ENCODE measurements at regions not wholly inside any gene's neighbourhood (a gene's known extent, or its start where the extent isn't known, plus 50 kb on each side); places are given as distances from the start of the nearest gene placed in this dataset.

DNA sequence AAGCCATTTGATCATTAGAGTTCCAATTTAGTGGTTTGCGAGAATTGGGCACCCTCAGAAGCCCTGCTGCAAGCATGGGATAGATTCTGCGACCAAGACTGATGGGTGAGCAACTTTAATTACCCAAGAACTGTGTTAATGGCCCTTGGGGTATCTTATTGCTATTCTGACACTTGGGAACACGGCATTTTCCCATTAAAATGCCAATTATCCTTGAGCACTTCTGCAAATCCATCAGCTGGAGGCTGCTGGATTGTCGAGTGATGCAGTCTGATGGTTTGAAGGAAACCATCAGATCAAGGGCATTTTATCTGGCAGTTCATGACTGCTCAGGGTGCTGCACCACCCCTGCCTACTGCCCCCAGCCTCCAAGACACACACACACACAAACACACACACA lies 183.6 kb upstream of the PROK2 start:
- no peaks in the 10 kb centered on the region for H3K4me1 ChIP-seq (ENCODE audit: insufficient read depth, low read length)
- no peaks in the 10 kb centered on the region for H3K27me3 ChIP-seq (ENCODE audit: insufficient read depth, low read length, poor library complexity, severe bottlenecking)
- POLR2A ChIA-PET, result no interaction called here

GRCh38 chr3:71966185-71966584 lies 181.2 kb upstream of the PROK2 start:
- no peak for DNase-seq
- ChIA-PET CTCF (no interaction called here), POLR2A (no interaction called here)
- H3K36me3 Mint-ChIP-seq, result no peaks in the 10 kb centered on the region
- H3K27ac ChIP-seq (ENCODE audit: low read depth, low read length), result no peak overlapping the region
- no peaks in the 10 kb centered on the region for H3K36me3 ChIP-seq (ENCODE audit: insufficient read depth, low read length)
- no peak overlapping the region for H3K4me3 ChIP-seq (ENCODE audit: low read length)
- H3K9me3 Mint-ChIP-seq, result no peaks in the 10 kb centered on the region
- H3K27me3 ChIP-seq (ENCODE audit: insufficient read depth, low read length, poor library complexity, severe bottlenecking), result no peaks in the 10 kb centered on the region
- H3K4me3 Mint-ChIP-seq, result no peak overlapping the region
- no peaks in the 10 kb centered on the region for H3K4me1 Mint-ChIP-seq
- no peaks in the 10 kb centered on the region for H3K4me1 ChIP-seq (ENCODE audit: insufficient read depth, low read length)
- no peak overlapping the region for H3K27ac Mint-ChIP-seq
- peaks cover 5 to 25% of the 10 kb centered on the region in 2 donors for H3K27me3 Mint-ChIP-seq
- H3K9me3 ChIP-seq (ENCODE audit: low read length), result no peaks in the 10 kb centered on the region

More for the DNA sequence above, 183.6 kb upstream of the PROK2 start:
- Histone ChIP-seq H3K36me3 (ENCODE audit: insufficient read depth, low read length) (no peaks in the 10 kb centered on the region), H3K4me3 (ENCODE audit: low read length) (no peak overlapping the region), H3K9me3 (ENCODE audit: low read length) (no peaks in the 10 kb centered on the region), H3K27ac (ENCODE audit: low read depth, low read length) (no peak overlapping the region)
- Mint-ChIP-seq H3K27me3 (peaks cover 8 to 33% of the 10 kb centered on the region in 2 donors), H3K36me3 (no peaks in the 10 kb centered on the region), H3K4me3 (no peak overlapping the region), H3K27ac (peak overlapping the region in 1 of 8 donors; percentile 22), H3K9me3 (no peaks in the 10 kb centered on the region), H3K4me1 (no peaks in the 10 kb centered on the region)
- CTCF ChIA-PET, result no interaction called here
- no peak for DNase-seq

GRCh38 chr3:71964170-71964569 lies 179.2 kb upstream of the PROK2 start:
- Histone ChIP-seq H3K36me3 (ENCODE audit: insufficient read depth, low read length) (no peaks in the 10 kb centered on the region), H3K4me1 (ENCODE audit: insufficient read depth, low read length) (no peaks in the 10 kb centered on the region), H3K27ac (ENCODE audit: low read depth, low read length) (no peak overlapping the region), H3K27me3 (ENCODE audit: insufficient read depth, low read length, poor library complexity, severe bottlenecking) (no peaks in the 10 kb centered on the region), H3K4me3 (ENCODE audit: low read length) (no peak overlapping the region), H3K9me3 (ENCODE audit: low read length) (no peaks in the 10 kb centered on the region)
- Mint-ChIP-seq H3K27me3 (peaks cover 5 to 25% of the 10 kb centered on the region in 2 donors), H3K27ac (no peak overlapping the region), H3K36me3 (no peaks in the 10 kb centered on the region), H3K4me3 (no peak overlapping the region), H3K9me3 (no peaks in the 10 kb centered on the region), H3K4me1 (no peaks in the 10 kb centered on the region)
- POLR2A ChIA-PET, result no interaction called here
- no peak for DNase-seq
- CTCF ChIA-PET, result no interaction called here

GRCh38 chr3:71962561-71963240 lies 177.8 kb upstream of the PROK2 start:
- no peak overlapping the region for H3K27ac Mint-ChIP-seq
- Histone ChIP-seq H3K27ac (ENCODE audit: low read depth, low read length) (no peak overlapping the region), H3K9me3 (ENCODE audit: low read length) (no peaks in the 10 kb centered on the region), H3K27me3 (ENCODE audit: insufficient read depth, low read length, poor library complexity, severe bottlenecking) (no peaks in the 10 kb centered on the region), H3K36me3 (ENCODE audit: insufficient read depth, low read length) (no peaks in the 10 kb centered on the region), H3K4me1 (ENCODE audit: insufficient read depth, low read length) (no peaks in the 10 kb centered on the region), H3K4me3 (ENCODE audit: low read length) (no peak overlapping the region)
- ChIA-PET POLR2A (no interaction called here), CTCF (no interaction called here)
- H3K9me3 Mint-ChIP-seq, result no peaks in the 10 kb centered on the region
- H3K4me1 Mint-ChIP-seq, result no peaks in the 10 kb centered on the region
- peaks cover 5 to 25% of the 10 kb centered on the region in 2 donors for H3K27me3 Mint-ChIP-seq
- no peaks in the 10 kb centered on the region for H3K36me3 Mint-ChIP-seq
- no peak overlapping the region for H3K4me3 Mint-ChIP-seq
- DNase-seq, result no peak

DNA sequence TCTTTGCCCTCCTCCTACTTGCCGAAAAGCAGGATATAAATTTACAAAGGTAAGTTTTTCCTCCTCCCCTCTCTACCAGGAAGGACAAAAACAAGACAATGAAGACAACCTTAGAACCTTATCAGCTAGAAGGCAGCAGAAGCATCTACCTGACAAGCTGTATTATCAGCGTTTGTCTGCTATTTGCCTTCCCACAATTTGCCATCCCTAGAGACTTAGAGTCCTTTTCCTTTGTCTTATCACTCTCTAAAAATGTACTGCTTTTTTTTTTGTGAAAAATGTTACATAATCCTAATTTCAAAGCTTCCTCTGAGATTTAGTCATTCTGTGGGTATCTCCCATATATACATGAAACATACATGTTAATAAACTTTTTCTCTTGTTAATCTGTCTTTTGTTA lies 176.9 kb upstream of the PROK2 start:
- H3K27ac Mint-ChIP-seq, result no peak overlapping the region

DNA sequence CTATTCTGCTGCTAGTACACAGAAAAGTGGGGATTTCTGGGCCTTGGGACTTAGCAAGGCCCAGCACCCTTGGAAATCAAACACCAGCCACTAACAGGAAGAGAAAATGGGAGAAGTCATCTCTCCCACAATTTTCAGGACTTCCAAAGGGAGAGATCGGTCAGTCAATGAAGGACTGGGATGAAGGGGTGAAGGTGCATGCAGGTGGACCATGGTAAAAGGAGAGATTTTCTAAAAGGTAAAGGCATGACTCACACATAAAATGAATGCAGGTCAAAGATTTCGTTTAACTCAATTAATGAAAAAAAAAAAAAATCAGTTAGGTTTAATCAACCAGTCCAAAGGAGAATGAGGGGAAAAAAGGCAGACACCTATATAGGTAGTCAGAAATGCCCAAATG lies 176.4 kb upstream of the PROK2 start:
- Histone ChIP-seq H3K27ac (ENCODE audit: low read depth, low read length) (no peak overlapping the region), H3K4me3 (ENCODE audit: low read length) (no peak overlapping the region), H3K27me3 (ENCODE audit: insufficient read depth, low read length, poor library complexity, severe bottlenecking) (no peaks in the 10 kb centered on the region), H3K4me1 (ENCODE audit: insufficient read depth, low read length) (no peaks in the 10 kb centered on the region), H3K36me3 (ENCODE audit: insufficient read depth, low read length) (no peaks in the 10 kb centered on the region), H3K9me3 (ENCODE audit: low read length) (no peaks in the 10 kb centered on the region)
- Mint-ChIP-seq H3K36me3 (no peaks in the 10 kb centered on the region), H3K27me3 (peaks cover 0 to 17% of the 10 kb centered on the region in 2 donors), H3K4me3 (no peak overlapping the region), H3K27ac (no peak overlapping the region), H3K4me1 (no peaks in the 10 kb centered on the region), H3K9me3 (no peaks in the 10 kb centered on the region)
- DNase-seq, result no peak
- ChIA-PET CTCF (no interaction called here), POLR2A (no interaction called here)

More for the DNA sequence above, 176.9 kb upstream of the PROK2 start:
- no peaks in the 10 kb centered on the region for H3K36me3 ChIP-seq (ENCODE audit: insufficient read depth, low read length)
- no peak for DNase-seq
- POLR2A ChIA-PET, result no interaction called here
- no peaks in the 10 kb centered on the region for H3K4me1 Mint-ChIP-seq
- no peak overlapping the region for H3K4me3 Mint-ChIP-seq
- no peaks in the 10 kb centered on the region for H3K36me3 Mint-ChIP-seq
- no peaks in the 10 kb centered on the region for H3K4me1 ChIP-seq (ENCODE audit: insufficient read depth, low read length)
- H3K4me3 ChIP-seq (ENCODE audit: low read length), result no peak overlapping the region
- H3K27me3 Mint-ChIP-seq, result peaks cover 4 to 22% of the 10 kb centered on the region in 2 donors
- no peaks in the 10 kb centered on the region for H3K27me3 ChIP-seq (ENCODE audit: insufficient read depth, low read length, poor library complexity, severe bottlenecking)
- CTCF ChIA-PET, result no interaction called here
- no peak overlapping the region for H3K27ac ChIP-seq (ENCODE audit: low read depth, low read length)
- no peaks in the 10 kb centered on the region for H3K9me3 Mint-ChIP-seq
- H3K9me3 ChIP-seq (ENCODE audit: low read length), result no peaks in the 10 kb centered on the region

DNA sequence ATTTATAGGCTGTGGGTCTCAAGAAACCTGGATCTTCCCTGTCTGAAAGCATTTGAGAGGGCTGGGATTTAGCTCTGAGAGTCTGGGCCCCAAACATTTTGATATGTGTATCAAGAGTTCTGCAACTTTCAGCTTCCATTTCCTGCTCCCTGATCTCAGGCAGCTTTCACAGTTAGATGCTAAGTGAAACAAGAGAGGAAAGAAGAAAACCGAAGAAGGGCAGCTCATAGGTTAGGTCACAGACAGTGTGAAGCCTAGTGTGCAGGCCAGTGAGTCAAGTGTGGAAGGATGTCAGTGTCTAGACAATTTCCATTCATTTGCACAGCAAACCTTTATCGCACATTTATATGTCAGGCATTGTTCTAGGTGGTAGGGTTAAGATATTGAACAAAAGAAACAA lies 173.6 kb upstream of the PROK2 start:
- no peak overlapping the region for H3K27ac ChIP-seq (ENCODE audit: low read depth, low read length)
- POLR2A ChIA-PET, result no interaction called here
- Mint-ChIP-seq H3K27me3 (peaks cover 0 to 3% of the 10 kb centered on the region in 2 donors), H3K27ac (no peak overlapping the region), H3K36me3 (no peaks in the 10 kb centered on the region), H3K4me1 (no peaks in the 10 kb centered on the region), H3K9me3 (no peaks in the 10 kb centered on the region), H3K4me3 (no peak overlapping the region)
- no peak for DNase-seq
- no peaks in the 10 kb centered on the region for H3K4me1 ChIP-seq (ENCODE audit: insufficient read depth, low read length)
- H3K27me3 ChIP-seq (ENCODE audit: insufficient read depth, low read length, poor library complexity, severe bottlenecking), result no peaks in the 10 kb centered on the region
- no peaks in the 10 kb centered on the region for H3K36me3 ChIP-seq (ENCODE audit: insufficient read depth, low read length)
- no peak overlapping the region for H3K4me3 ChIP-seq (ENCODE audit: low read length)
- CTCF ChIA-PET, result no interaction called here
- H3K9me3 ChIP-seq (ENCODE audit: low read length), result no peaks in the 10 kb centered on the region

DNA sequence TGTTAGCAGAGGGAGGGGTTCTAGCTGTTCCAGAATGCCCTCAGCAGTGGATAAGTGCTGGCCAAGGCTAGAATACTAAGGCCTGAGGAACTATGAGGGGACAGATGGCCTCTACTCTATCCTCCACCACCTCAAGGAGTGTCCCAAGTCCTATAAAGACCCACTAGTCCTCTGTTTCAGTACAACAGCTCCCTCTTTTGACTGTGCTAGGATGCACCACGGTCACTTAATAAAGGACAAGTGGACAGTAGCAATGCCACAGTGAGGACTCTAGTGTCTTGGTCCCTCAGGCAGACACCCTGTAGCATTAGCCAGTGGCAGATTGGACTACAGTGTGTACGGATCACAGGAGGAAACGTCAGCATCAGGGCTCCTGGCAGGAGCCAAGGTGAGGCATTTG lies 171.8 kb upstream of the PROK2 start:
- H3K4me3 ChIP-seq (ENCODE audit: low read length), result no peak overlapping the region
- Mint-ChIP-seq H3K4me3 (peak overlapping the region in 1 of 7 donors; percentile 4), H3K4me1 (no peaks in the 10 kb centered on the region), H3K27me3 (peaks cover 0 to 3% of the 10 kb centered on the region in 2 donors), H3K36me3 (no peaks in the 10 kb centered on the region), H3K9me3 (no peaks in the 10 kb centered on the region), H3K27ac (no peak overlapping the region)
- no peaks in the 10 kb centered on the region for H3K4me1 ChIP-seq (ENCODE audit: insufficient read depth, low read length)
- H3K9me3 ChIP-seq (ENCODE audit: low read length), result no peaks in the 10 kb centered on the region
- H3K27ac ChIP-seq (ENCODE audit: low read depth, low read length), result no peak overlapping the region
- H3K27me3 ChIP-seq (ENCODE audit: insufficient read depth, low read length, poor library complexity, severe bottlenecking), result no peaks in the 10 kb centered on the region
- CTCF ChIA-PET, result no interaction called here
- H3K36me3 ChIP-seq (ENCODE audit: insufficient read depth, low read length), result no peaks in the 10 kb centered on the region
- POLR2A ChIA-PET, result interaction anchor here (0.7 kb wide), 1 partner anchor 54 kb away, joined by 5 read pairs; no protein-coding TSS in a partner anchor
- no peak for DNase-seq

GRCh38 chr3:71956069-71956340 lies 171.1 kb upstream of the PROK2 start:
- no peaks in the 10 kb centered on the region for H3K36me3 Mint-ChIP-seq
- POLR2A ChIA-PET, result no interaction called here
- no peaks in the 10 kb centered on the region for H3K9me3 Mint-ChIP-seq
- DNase-seq, result no peak
- no peaks in the 10 kb centered on the region for H3K36me3 ChIP-seq (ENCODE audit: insufficient read depth, low read length)
- H3K4me3 Mint-ChIP-seq, result no peak overlapping the region
- no peak overlapping the region for H3K4me3 ChIP-seq (ENCODE audit: low read length)
- H3K4me1 Mint-ChIP-seq, result no peaks in the 10 kb centered on the region
- H3K9me3 ChIP-seq (ENCODE audit: low read length), result no peaks in the 10 kb centered on the region
- H3K27me3 ChIP-seq (ENCODE audit: insufficient read depth, low read length, poor library complexity, severe bottlenecking), result no peaks in the 10 kb centered on the region
- H3K27me3 Mint-ChIP-seq, result peaks cover 0 to 3% of the 10 kb centered on the region in 2 donors
- CTCF ChIA-PET, result no interaction called here
- H3K4me1 ChIP-seq (ENCODE audit: insufficient read depth, low read length), result no peaks in the 10 kb centered on the region
- H3K27ac ChIP-seq (ENCODE audit: low read depth, low read length), result no peak overlapping the region
- H3K27ac Mint-ChIP-seq, result no peak overlapping the region
